ENCODE measurements at regions not wholly inside any gene's neighbourhood (a gene's known extent, or its start where the extent isn't known, plus 50 kb on each side); places are given as distances from the start of the nearest gene placed in this dataset.

DNA sequence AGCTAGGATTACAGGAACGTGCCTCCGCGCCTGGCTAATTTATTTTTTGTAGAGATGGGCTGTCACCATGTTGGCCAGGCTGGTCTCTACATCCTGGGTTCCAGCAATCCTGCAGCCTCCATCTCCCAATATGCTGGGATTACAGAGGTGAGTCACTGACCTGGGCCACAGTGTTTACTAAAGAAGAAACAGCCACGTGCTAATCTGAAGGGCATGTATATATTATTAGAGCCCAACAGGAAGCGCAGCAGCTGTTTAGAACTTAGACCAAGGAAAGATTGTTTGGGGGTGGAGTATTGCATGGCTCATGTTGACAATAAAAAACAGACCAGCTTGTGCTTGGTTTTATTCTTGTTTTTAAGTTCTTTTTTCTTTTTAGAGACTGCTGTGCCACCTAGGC is 60.2 kb downstream of the HAPSTR1 start:
- no peaks in the 10 kb centered on the region for H3K36me3 ChIP-seq (ENCODE audit: control insufficient read depth, insufficient read depth, low read length)
- DNase-seq = no peak
- ATAC-seq = no peak
- Mint-ChIP-seq H3K4me1 (no peaks in the 10 kb centered on the region), H3K9me3 (no peaks in the 10 kb centered on the region), H3K4me3 (no peak overlapping the region), H3K36me3 (no peaks in the 10 kb centered on the region), H3K27me3 (ENCODE audit: low read depth in 2 of 2) (peaks cover 0 to 9% of the 10 kb centered on the region in 2 donors), H3K27ac (no peak overlapping the region)
- H3K27me3 ChIP-seq (ENCODE audit: control insufficient read depth, insufficient read depth, low read length) = no peaks in the 10 kb centered on the region
- TF ChIP-seq, protein P1, sequence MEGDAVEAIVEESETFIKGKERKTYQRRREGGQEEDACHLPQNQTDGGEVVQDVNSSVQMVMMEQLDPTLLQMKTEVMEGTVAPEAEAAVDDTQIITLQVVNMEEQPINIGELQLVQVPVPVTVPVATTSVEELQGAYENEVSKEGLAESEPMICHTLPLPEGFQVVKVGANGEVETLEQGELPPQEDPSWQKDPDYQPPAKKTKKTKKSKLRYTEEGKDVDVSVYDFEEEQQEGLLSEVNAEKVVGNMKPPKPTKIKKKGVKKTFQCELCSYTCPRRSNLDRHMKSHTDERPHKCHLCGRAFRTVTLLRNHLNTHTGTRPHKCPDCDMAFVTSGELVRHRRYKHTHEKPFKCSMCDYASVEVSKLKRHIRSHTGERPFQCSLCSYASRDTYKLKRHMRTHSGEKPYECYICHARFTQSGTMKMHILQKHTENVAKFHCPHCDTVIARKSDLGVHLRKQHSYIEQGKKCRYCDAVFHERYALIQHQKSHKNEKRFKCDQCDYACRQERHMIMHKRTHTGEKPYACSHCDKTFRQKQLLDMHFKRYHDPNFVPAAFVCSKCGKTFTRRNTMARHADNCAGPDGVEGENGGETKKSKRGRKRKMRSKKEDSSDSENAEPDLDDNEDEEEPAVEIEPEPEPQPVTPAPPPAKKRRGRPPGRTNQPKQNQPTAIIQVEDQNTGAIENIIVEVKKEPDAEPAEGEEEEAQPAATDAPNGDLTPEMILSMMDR (IDR thresholded peaks at IDR 0.05) = no peak
- H3K4me1 ChIP-seq (ENCODE audit: control insufficient read depth, insufficient read depth, low read length) = no peaks in the 10 kb centered on the region
- H3K9me3 ChIP-seq (ENCODE audit: control insufficient read depth, insufficient read depth, low read length) = no peaks in the 10 kb centered on the region
- intact Hi-C loops (cut with micrococcal nuclease) = no loop called here
- WGBS (ENCODE audit: insufficient coverage) = 79% methylated on average over 5 of the region's 5 CpGs
- no peak overlapping the region for H3K4me3 ChIP-seq (ENCODE audit: low read length)
- no peak overlapping the region for H3K27ac ChIP-seq (ENCODE audit: low read length)

DNA sequence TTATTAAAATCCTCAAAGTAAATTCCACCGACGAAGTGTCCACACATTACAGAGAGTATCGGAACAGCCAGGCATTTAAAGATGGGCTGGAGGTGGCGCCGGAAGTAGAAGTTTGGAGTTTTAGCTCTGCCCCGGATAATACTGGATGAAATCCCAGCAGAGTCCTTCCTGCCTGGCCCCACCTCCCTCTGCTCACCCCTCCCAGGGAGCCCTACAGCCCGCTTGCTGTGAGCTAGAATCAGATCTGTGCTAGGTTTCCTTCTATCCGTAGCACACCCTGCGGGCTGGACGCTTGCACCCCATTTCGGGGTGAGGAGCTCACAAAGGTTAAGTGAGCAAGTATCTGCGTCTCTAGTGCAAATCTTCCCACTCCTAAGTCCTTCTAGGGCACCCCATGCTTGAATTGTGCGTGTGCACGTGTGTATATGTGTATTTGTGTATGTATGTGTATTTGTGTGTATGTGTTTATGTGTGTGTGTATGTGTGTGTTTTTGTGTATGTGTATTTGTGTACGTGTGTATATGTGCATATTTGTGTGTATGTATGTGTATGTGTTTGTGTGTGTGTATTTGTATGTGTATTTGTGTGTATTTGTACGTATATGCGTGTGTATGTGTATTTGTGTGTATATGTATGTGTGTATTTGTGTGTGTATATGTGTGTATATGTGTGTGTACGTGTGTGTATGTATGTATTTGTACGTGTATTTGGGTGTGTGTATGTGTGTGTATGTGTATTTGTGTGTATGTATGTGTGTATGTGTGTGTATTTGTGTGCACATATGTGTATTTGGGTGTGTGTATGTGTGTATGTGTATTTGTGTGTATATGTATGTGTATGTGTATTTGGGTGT is 61.4 kb downstream of the HAPSTR1 start:
- DNase-seq (no peak), ATAC-seq (peak in 1 of 3 donors; percentile 32)
- H3K9me3 Mint-ChIP-seq = no peaks in the 10 kb centered on the region
- H3K27ac ChIP-seq (ENCODE audit: low read length) = no peak overlapping the region
- TF ChIP-seq, protein P1 (IDR thresholded peaks at IDR 0.05) = no peak
- H3K36me3 ChIP-seq (ENCODE audit: control insufficient read depth, insufficient read depth, low read length) = no peaks in the 10 kb centered on the region
- H3K36me3 Mint-ChIP-seq = no peaks in the 10 kb centered on the region
- no peaks in the 10 kb centered on the region for H3K27me3 ChIP-seq (ENCODE audit: control insufficient read depth, insufficient read depth, low read length)
- H3K4me3 Mint-ChIP-seq = no peak overlapping the region
- H3K4me1 Mint-ChIP-seq = no peaks in the 10 kb centered on the region
- H3K4me1 ChIP-seq (ENCODE audit: control insufficient read depth, insufficient read depth, low read length) = no peaks in the 10 kb centered on the region
- H3K27ac Mint-ChIP-seq = no peak overlapping the region
- 88% methylated on average over 19 of the region's 19 CpGs for WGBS (ENCODE audit: insufficient coverage)
- intact Hi-C loops (cut with micrococcal nuclease) = no loop called here
- H3K4me3 ChIP-seq (ENCODE audit: low read length) = no peak overlapping the region
- peaks cover 0 to 9% of the 10 kb centered on the region in 2 donors for H3K27me3 Mint-ChIP-seq (ENCODE audit: low read depth in 2 of 2)
- no peaks in the 10 kb centered on the region for H3K9me3 ChIP-seq (ENCODE audit: control insufficient read depth, insufficient read depth, low read length)

DNA sequence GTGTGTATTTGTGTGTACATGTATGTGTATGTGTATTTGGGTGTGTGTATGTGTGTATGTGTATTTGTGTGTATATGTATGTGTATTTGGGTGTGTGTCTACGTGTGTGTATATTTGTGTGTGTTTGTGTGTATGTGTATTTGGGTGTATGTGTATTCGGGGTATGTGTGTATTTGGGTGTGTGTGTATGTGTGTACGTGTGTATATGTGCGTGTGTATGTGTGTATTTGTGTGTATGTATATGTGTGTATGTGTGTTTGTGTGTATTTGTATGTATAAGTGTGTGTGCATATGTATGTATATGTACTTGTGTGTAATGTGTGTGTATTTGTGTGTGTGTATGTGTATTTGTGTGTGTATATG is 62.0 kb downstream of the HAPSTR1 start:
- H3K4me1 Mint-ChIP-seq = no peaks in the 10 kb centered on the region
- H3K27ac Mint-ChIP-seq = no peak overlapping the region
- no peaks in the 10 kb centered on the region for H3K9me3 ChIP-seq (ENCODE audit: control insufficient read depth, insufficient read depth, low read length)
- H3K4me3 ChIP-seq (ENCODE audit: low read length) = no peak overlapping the region
- H3K27me3 ChIP-seq (ENCODE audit: control insufficient read depth, insufficient read depth, low read length) = no peaks in the 10 kb centered on the region
- 95% methylated on average over 4 of the region's 4 CpGs for whole genome bisulfite sequencing (ENCODE audit: insufficient coverage)
- no peaks in the 10 kb centered on the region for H3K36me3 ChIP-seq (ENCODE audit: control insufficient read depth, insufficient read depth, low read length)
- no peak for DNase-seq
- H3K27me3 Mint-ChIP-seq (ENCODE audit: low read depth in 2 of 2) = peaks cover 0 to 12% of the 10 kb centered on the region in 2 donors
- ATAC-seq = no peak
- no peak overlapping the region for H3K27ac ChIP-seq (ENCODE audit: low read length)
- H3K4me1 ChIP-seq (ENCODE audit: control insufficient read depth, insufficient read depth, low read length) = no peaks in the 10 kb centered on the region
- intact Hi-C loops (cut with micrococcal nuclease) = no loop called here
- no peak overlapping the region for H3K4me3 Mint-ChIP-seq
- TF ChIP-seq, protein P1 (IDR thresholded peaks at IDR 0.05) = no peak
- no peaks in the 10 kb centered on the region for H3K9me3 Mint-ChIP-seq
- no peaks in the 10 kb centered on the region for H3K36me3 Mint-ChIP-seq
